Suppressor macrophage (primary cell): ENCODE measurements at regions not wholly inside any gene's neighbourhood (a gene's known extent, or its start where the extent isn't known, plus 50 kb on each side); places are given as distances from the start of the nearest gene placed in this dataset.
"Not testable (repeated sequence)": the region's sequence is repeated elsewhere in the genome, so short reads cannot be mapped to it uniquely, and the experiment has no call there.

ENCODE experiments used
- DNase-seq, 4 experiments: peaks; one replicate each; pipeline ENCODE4 v3.0.0-alpha.2; 2020 to 2022

- no peak for DNase-seq
Measured at GRCh38 chr2:53098696-53099078, 668.9 kb upstream of the CHAC2 start.

- no peak for DNase-seq
Measured at GRCh38 chr2:53096351-53096750, 671.3 kb upstream of the CHAC2 start.

GRCh38 chr2:53095664-53096063 is 671.9 kb upstream of the CHAC2 start:
- DNase-seq: no peak

- DNase-seq: no peak
Measured at GRCh38 chr2:53095227-53095626, 672.4 kb upstream of the CHAC2 start.

GRCh38 chr2:53093355-53093754 is 674.2 kb upstream of the CHAC2 start:
- DNase-seq: no peak

- no peak for DNase-seq
Measured at GRCh38 chr2:53091183-53091582, 676.4 kb upstream of the CHAC2 start.

GRCh38 chr2:53087874-53088461 is 679.6 kb upstream of the CHAC2 start:
- DNase-seq: no peak

- no peak for DNase-seq
Measured at GRCh38 chr2:53087262-53087873, 680.2 kb upstream of the CHAC2 start.

GRCh38 chr2:53077413-53077812 is 690.2 kb upstream of the CHAC2 start:
- no peak for DNase-seq

- DNase-seq: no peak
Measured at GRCh38 chr2:53075760-53076159, 691.8 kb upstream of the CHAC2 start.

GRCh38 chr2:53067533-53067932 is 700.1 kb upstream of the CHAC2 start:
- no peak for DNase-seq

GRCh38 chr2:53067056-53067455 is 700.5 kb upstream of the CHAC2 start:
- DNase-seq: no peak

GRCh38 chr2:53064154-53064553 is 703.5 kb upstream of the CHAC2 start:
- no peak for DNase-seq

GRCh38 chr2:53058526-53058925 is 709.1 kb upstream of the CHAC2 start:
- no peak for DNase-seq

GRCh38 chr2:53053937-53054336 is 713.7 kb upstream of the CHAC2 start:
- DNase-seq: no peak

GRCh38 chr2:53051157-53051556 is 716.4 kb upstream of the CHAC2 start:
- no peak for DNase-seq

- DNase-seq: no peak
Measured at GRCh38 chr2:53040536-53041229, 726.9 kb upstream of the CHAC2 start.

GRCh38 chr2:53036196-53036595 is 731.4 kb upstream of the CHAC2 start:
- no peak for DNase-seq

GRCh38 chr2:53035153-53035552 is 732.5 kb upstream of the CHAC2 start:
- DNase-seq: no peak

- no peak for DNase-seq
Measured at GRCh38 chr2:53033411-53033810, 734.2 kb upstream of the CHAC2 start.

- DNase-seq: no peak
Measured at GRCh38 chr2:53028746-53029423, 738.7 kb upstream of the CHAC2 start.

GRCh38 chr2:53028225-53028624 is 739.4 kb upstream of the CHAC2 start:
- DNase-seq: no peak

GRCh38 chr2:53022248-53022647 is 745.4 kb upstream of the CHAC2 start:
- not testable (repeated sequence) for DNase-seq

GRCh38 chr2:53021828-53022227 is 745.8 kb upstream of the CHAC2 start:
- peak in 1 of 4 experiments; percentile 2 for DNase-seq
